IMR-90 (cell line): ENCODE measurements at regions not wholly inside any gene's neighbourhood (a gene's known extent, or its start where the extent isn't known, plus 50 kb on each side); places are given as distances from the start of the nearest gene placed in this dataset.

Experiments
- ATAC-seq: fragments of 200-7000 bp; cut with Tn5 transposase; 2 replicates; pipeline ENCODE4 v1.9.1; 2020; ENCODE audit warnings: low read depth, mild to moderate bottlenecking, moderate library complexity
- BruUV-seq: library from RNA; stranded (reverse); fragments of 400-500 nt; replicated peaks from 2 replicates; lab custom pipeline; 2021; lab: Mats Ljungman, UMichigan
- CTCF ChIA-PET: fragments of 300-600 bp; formaldehyde crosslinking; extraction: SDS; loops from one replicate; lab custom pipeline; 2021; ENCODE audit warnings: antibody characterized with exemption; lab: Yijun Ruan, JAX
- POLR2A ChIA-PET: fragments of 300-600 bp; sonication (Branson Sonifier 250); formaldehyde crosslinking; loops from one replicate; lab custom pipeline; 2022; ENCODE audit warnings: antibody characterized with exemption; ENCODE audit not compliant: unreplicated experiment; lab: Charles Lee
- DNase-seq: peaks from one replicate; pipeline ENCODE4 v3.0.0; 2013
- H2AFZ ChIP-seq: replicated peaks from 2 replicates; pipeline ENCODE3; 2013; ENCODE audit warnings: low read length, mild to moderate bottlenecking; ENCODE audit not compliant: poor library complexity
- H2AK5ac ChIP-seq: 2 replicates; pipeline ENCODE4 v1.6.1; 2013; ENCODE audit warnings: low read depth, low read length, inconsistent platforms
- H2AK9ac ChIP-seq: replicated peaks from 2 replicates; pipeline ENCODE3; 2013; ENCODE audit warnings: mild to moderate bottlenecking, low read depth, low read length, moderate library complexity; ENCODE audit not compliant: poor library complexity
- H2BK120ac ChIP-seq: 2 replicates; pipeline ENCODE4 v1.6.1; 2013; ENCODE audit warnings: low read depth, low read length, inconsistent platforms
- H2BK15ac ChIP-seq: 3 replicates; pipeline ENCODE4 v1.6.1; 2013; ENCODE audit warnings: low read depth, low read length, inconsistent platforms
- H2BK20ac ChIP-seq: 2 replicates; pipeline ENCODE4 v1.6.1; 2013; ENCODE audit warnings: low read depth, mild to moderate bottlenecking, inconsistent platforms, low read length, moderate library complexity
- H2BK5ac ChIP-seq: 2 replicates; pipeline ENCODE4 v1.6.1; 2013; ENCODE audit warnings: mild to moderate bottlenecking, low read depth, low read length, inconsistent platforms; ENCODE audit not compliant: poor library complexity, severe bottlenecking
- H3K14ac ChIP-seq: replicated peaks from 2 replicates; pipeline ENCODE4 v1.6.1; 2013; ENCODE audit warnings: low read depth, low read length, inconsistent platforms
- H3K18ac ChIP-seq: 2 replicates; pipeline ENCODE4 v1.6.1; 2013; ENCODE audit warnings: low read depth, low read length, control low read depth
- H3K23ac ChIP-seq: 2 replicates; pipeline ENCODE4 v1.6.1; 2013; ENCODE audit warnings: low read depth, low read length, inconsistent platforms
- H3K27ac ChIP-seq: 2 replicates; pipeline ENCODE4 v1.5.1; 2013; ENCODE audit warnings: mild to moderate bottlenecking, control low read depth, low read length; ENCODE audit not compliant: insufficient read depth
- H3K27me3 ChIP-seq: 2 replicates; pipeline ENCODE4 v1.6.1; 2013; ENCODE audit warnings: low read length; ENCODE audit not compliant: control insufficient read depth, insufficient read depth
- H3K36me3 ChIP-seq: 2 replicates; pipeline ENCODE4 v1.6.1; 2013; ENCODE audit warnings: low read length, mixed read lengths; ENCODE audit not compliant: control insufficient read depth, insufficient read depth
- H3K4ac ChIP-seq: 2 replicates; pipeline ENCODE4 v1.6.1; 2013; ENCODE audit warnings: low read depth, low read length, inconsistent platforms
- H3K4me1 ChIP-seq: 2 replicates; pipeline ENCODE4 v1.6.1; 2013; ENCODE audit warnings: low read length, mixed read lengths; ENCODE audit not compliant: control insufficient read depth, insufficient read depth
- H3K4me2 ChIP-seq: 2 replicates; pipeline ENCODE4 v1.6.1; 2013; ENCODE audit warnings: low read depth, mild to moderate bottlenecking, control low read depth, low read length, moderate library complexity
- H3K4me3 ChIP-seq: 2 replicates; pipeline ENCODE4 v1.5.1; 2013; ENCODE audit warnings: low read depth, mild to moderate bottlenecking, control low read depth, low read length, moderate library complexity; ENCODE audit not compliant: insufficient read depth
- H3K56ac ChIP-seq: 2 replicates; pipeline ENCODE4 v1.6.1; 2013; ENCODE audit warnings: low read length, inconsistent platforms; ENCODE audit not compliant: insufficient read depth; ENCODE audit errors: extremely low read depth
- H3K79me1 ChIP-seq, 2 experiments: 2 replicates each; pipeline ENCODE4 v1.6.1; 2013; ENCODE audit warnings: low read length in 2 of 2, inconsistent platforms in 1 of 2, low read depth in 1 of 2
- H3K9ac ChIP-seq: 2 replicates; pipeline ENCODE4 v1.6.1; 2013; ENCODE audit warnings: low read depth, low read length, control low read depth
- H3K9me1 ChIP-seq: 2 replicates; pipeline ENCODE4 v1.6.1; 2013; ENCODE audit warnings: low read length, inconsistent platforms; ENCODE audit not compliant: insufficient read depth
- H3K9me3 ChIP-seq: 2 replicates; pipeline ENCODE4 v1.6.1; 2013; ENCODE audit warnings: low read length; ENCODE audit not compliant: control insufficient read depth, insufficient read depth
- H4K20me1 ChIP-seq: 2 replicates; pipeline ENCODE4 v1.6.1; 2013; ENCODE audit warnings: low read length, inconsistent platforms; ENCODE audit not compliant: insufficient read depth
- H4K5ac ChIP-seq: 2 replicates; pipeline ENCODE4 v1.6.1; 2013; ENCODE audit warnings: mild to moderate bottlenecking, low read depth, low read length, control low read depth
- H4K8ac ChIP-seq, 2 experiments: 2 replicates each; pipeline ENCODE4 v1.6.1; 2013; ENCODE audit warnings: low read depth in 2 of 2, low read length in 2 of 2, control low read depth in 1 of 2, inconsistent platforms in 1 of 2
- H4K91ac ChIP-seq: 2 replicates; pipeline ENCODE4 v1.6.1; 2013; ENCODE audit warnings: low read depth, low read length, inconsistent platforms; ENCODE audit not compliant: insufficient read depth
- CEBPB ChIP-seq: IDR thresholded peaks from 2 replicates; pipeline ENCODE4 v1.6.1; 2012; ENCODE audit warnings: low read depth, low read length, improper control_type of control experiment
- CHD1 ChIP-seq: IDR thresholded peaks from 2 replicates; pipeline ENCODE4 v1.6.1; 2012; ENCODE audit warnings: low read depth, low read length, improper control_type of control experiment
- ELK1 ChIP-seq: fragments of 150-350 bp; IDR thresholded peaks from 2 replicates; pipeline ENCODE4 v1.6.1; 2016; ENCODE audit warnings: low read depth, mild to moderate bottlenecking, low read length, moderate library complexity, borderline replicate concordance
- RCOR1 ChIP-seq: IDR thresholded peaks from 2 replicates; pipeline ENCODE4 v1.6.1; 2012; ENCODE audit warnings: mild to moderate bottlenecking, low read length, improper control_type of control experiment; ENCODE audit not compliant: insufficient replicate concordance
- SMC3 ChIP-seq: fragments of 150-350 bp; IDR thresholded peaks from 2 replicates; pipeline ENCODE4 v1.6.1; 2016; ENCODE audit warnings: low read depth, mild to moderate bottlenecking, antibody characterized with exemption, low read length, moderate library complexity
- USF2 ChIP-seq: fragments of 150-350 bp; IDR thresholded peaks from 2 replicates; pipeline ENCODE4 v1.6.1; 2017; ENCODE audit warnings: mild to moderate bottlenecking, antibody characterized with exemption, low read length, low read depth
- WGBS, 2 experiments: methylation state at CpG; one replicate each; pipeline versions ENCODE4 v1.1.5 to v1.1.7; 2013; ENCODE audit warnings: missing lambda C conversion rate in 2 of 2; ENCODE audit not compliant: insufficient read length in 1 of 2; ENCODE audit errors: extremely low coverage in 2 of 2; 5-methylcytosine and 5-hydroxymethylcytosine counted together
- dilution Hi-C: fragments of 300-500 bp; cut with HindIII; formaldehyde crosslinking; loops from one replicate; pipeline ENCODE4 v1.14.3; 2018; ENCODE audit warnings: low sequenced_read_pairs; ENCODE audit not compliant: unreplicated experiment
- in situ Hi-C: fragments of 300-500 bp; cut with MboI; formaldehyde crosslinking; loops from 3 replicates; pipeline ENCODE4 v1.14.3; 2019; ENCODE audit warnings: low sequenced_read_pairs, inconsistent platforms, mixed read lengths
- intact Hi-C: fragments of 100-400 bp; cut with micrococcal nuclease; formaldehyde crosslinking; loops from 2 replicates; pipeline ENCODE4 v1.10.0; 2022

DNA sequence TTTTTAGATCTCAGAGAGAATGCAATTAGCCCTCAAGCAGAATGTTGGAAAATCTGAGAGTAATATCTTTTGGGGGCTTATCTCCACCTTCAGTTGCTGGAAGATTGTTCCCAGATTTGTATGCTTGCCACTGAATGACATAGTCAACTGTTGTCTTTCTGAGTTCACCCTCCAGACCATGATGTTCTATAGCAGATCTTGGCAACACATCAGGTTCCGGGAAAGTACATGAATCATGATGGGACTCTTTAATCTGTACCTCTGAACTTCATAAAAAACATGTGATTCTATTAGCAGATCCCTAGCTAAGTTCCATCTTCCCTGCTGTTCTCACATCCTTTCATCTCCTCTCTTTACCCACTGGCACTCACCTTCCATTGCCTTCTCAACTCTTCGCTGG is 68.9 kb downstream of the PLCE1 start:
- WGBS, 2 experiments, result 86% methylated on average over 2 of the region's 2 CpGs; no CpG with 5 or more reads in 1 of the 2 experiments
- no peaks in the 10 kb centered on the region for H3K36me3 ChIP-seq
- no peak overlapping the region for H2BK20ac ChIP-seq
- H2BK15ac ChIP-seq, result no peak overlapping the region
- H3K4me1 ChIP-seq, result no peaks in the 10 kb centered on the region
- no peaks in the 10 kb centered on the region; the same call in 1 of the 2 replicates for H3K27me3 ChIP-seq
- H3K4me2 ChIP-seq, result no peak overlapping the region
- intact Hi-C loops, result no loop called here
- no peaks in the 10 kb centered on the region for H3K9me1 ChIP-seq
- POLR2A ChIA-PET, result no interaction called here
- no peaks in the 10 kb centered on the region for H4K20me1 ChIP-seq
- no peak overlapping the region for H4K91ac ChIP-seq
- no peak overlapping the region for H3K27ac ChIP-seq
- H3K4ac ChIP-seq, result no peak overlapping the region
- H2AK9ac ChIP-seq, result no peak overlapping the region
- H2BK120ac ChIP-seq, result no peak overlapping the region
- H3K79me1 ChIP-seq, result no peaks in the 10 kb centered on the region
- H4K8ac ChIP-seq, result no peak overlapping the region
- H3K9me3 ChIP-seq, result no peaks in the 10 kb centered on the region
- no peak for TF ChIP-seq CEBPB
- no peak for TF ChIP-seq ELK1
- no peak for TF ChIP-seq RCOR1
- no peak for TF ChIP-seq SMC3
- no peak for TF ChIP-seq CHD1
- TF ChIP-seq USF2, result no peak
- no peak overlapping the region for H3K14ac ChIP-seq
- H2AK5ac ChIP-seq, result no peak overlapping the region
- no peak overlapping the region for H2AFZ ChIP-seq
- H3K4me3 ChIP-seq, result no peak overlapping the region
- CTCF ChIA-PET, result no interaction called here
- dilution Hi-C loops, result no loop called here
- ATAC-seq (no peak), DNase-seq (no peak)
- no peak overlapping the region for H2BK5ac ChIP-seq
- no peak overlapping the region for H3K18ac ChIP-seq
- H3K56ac ChIP-seq, result no peak overlapping the region
- H3K9ac ChIP-seq, result no peak overlapping the region
- no TSS peak for BruUV-seq
- in situ Hi-C loops, result loop anchor here (25.0 kb wide), 1 partner anchor 375 kb away; no protein-coding TSS in a partner anchor
- no peak overlapping the region for H4K5ac ChIP-seq
- H3K23ac ChIP-seq, result no peak overlapping the region
